ACC112 (cell line): ENCODE measurements at regions not wholly inside any gene's neighbourhood (a gene's known extent, or its start where the extent isn't known, plus 50 kb on each side); places are given as distances from the start of the nearest gene placed in this dataset.
"Not testable (repeated sequence)": the region's sequence is repeated elsewhere in the genome, so short reads cannot be mapped to it uniquely, and the experiment has no call there.

Experiments
- H2AFZ ChIP-seq: fragments of 200-600 bp; sonication (generic); one replicate; pipeline ENCODE4 v1.6.0; 2017; ENCODE audit warnings: antibody characterized with exemption, low read length; ENCODE audit not compliant: unreplicated experiment
- H3K27ac ChIP-seq: fragments of 200-600 bp; sonication (generic); 2 replicates; pipeline ENCODE4 v1.5.1; 2014; ENCODE audit warnings: low read depth, mild to moderate bottlenecking, antibody characterized with exemption, low read length, moderate library complexity
- H3K27me3 ChIP-seq: fragments of 200-600 bp; sonication (generic); 2 replicates; pipeline ENCODE4 v1.6.1; 2014; ENCODE audit warnings: mild to moderate bottlenecking, antibody characterized with exemption, low read length, moderate library complexity, mixed read lengths; ENCODE audit not compliant: insufficient read depth
- H3K36me3 ChIP-seq: fragments of 200-600 bp; sonication (generic); 2 replicates; pipeline ENCODE4 v1.6.1; 2016; ENCODE audit warnings: mild to moderate bottlenecking, antibody characterized with exemption, low read length, moderate library complexity, mixed read lengths; ENCODE audit not compliant: insufficient read depth
- H3K4me1 ChIP-seq: fragments of 200-600 bp; sonication (generic); one replicate; pipeline ENCODE4 v1.6.1; 2016; ENCODE audit warnings: low read length, mixed read lengths; ENCODE audit not compliant: insufficient read depth, unreplicated experiment, control insufficient read depth
- H3K4me3 ChIP-seq: fragments of 200-600 bp; sonication (generic); 2 replicates; pipeline ENCODE4 v1.5.1; 2014; ENCODE audit warnings: mild to moderate bottlenecking, low read depth, low read length
- H3K79me2 ChIP-seq: fragments of 200-600 bp; sonication (generic); one replicate; pipeline ENCODE4 v1.6.0; 2016; ENCODE audit warnings: low read length; ENCODE audit not compliant: control insufficient read depth, unreplicated experiment, insufficient read depth

DNA sequence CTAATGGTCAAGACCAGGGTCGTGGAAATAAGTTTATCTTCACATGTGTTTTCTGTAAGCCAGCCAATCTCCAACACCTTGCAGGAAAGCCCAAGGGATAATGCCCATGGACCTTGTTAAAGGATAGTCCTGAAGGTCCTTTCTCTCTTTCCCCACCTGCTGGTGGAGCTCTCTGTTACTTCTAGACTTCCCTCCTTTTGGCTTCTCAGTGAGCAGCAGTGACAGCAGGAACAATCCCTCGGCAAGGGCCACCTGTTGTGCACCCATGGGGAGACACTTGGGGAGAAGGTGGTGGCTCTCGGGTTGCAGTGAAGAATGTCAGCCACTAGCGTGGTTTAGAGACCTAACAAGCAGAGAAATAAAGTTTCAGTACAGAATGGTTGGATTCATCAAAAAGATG is 84.0 kb upstream of the OSBPL11 start:
- peaks cover 4% of the 10 kb centered on the region for H3K4me1 ChIP-seq
- no peaks in the 10 kb centered on the region for H3K36me3 ChIP-seq
- no peak overlapping the region for H3K27ac ChIP-seq
- no peak overlapping the region for H2AFZ ChIP-seq
- H3K79me2 ChIP-seq, result no peaks in the 10 kb centered on the region
- no peaks in the 10 kb centered on the region for H3K27me3 ChIP-seq
- no peak overlapping the region for H3K4me3 ChIP-seq

DNA sequence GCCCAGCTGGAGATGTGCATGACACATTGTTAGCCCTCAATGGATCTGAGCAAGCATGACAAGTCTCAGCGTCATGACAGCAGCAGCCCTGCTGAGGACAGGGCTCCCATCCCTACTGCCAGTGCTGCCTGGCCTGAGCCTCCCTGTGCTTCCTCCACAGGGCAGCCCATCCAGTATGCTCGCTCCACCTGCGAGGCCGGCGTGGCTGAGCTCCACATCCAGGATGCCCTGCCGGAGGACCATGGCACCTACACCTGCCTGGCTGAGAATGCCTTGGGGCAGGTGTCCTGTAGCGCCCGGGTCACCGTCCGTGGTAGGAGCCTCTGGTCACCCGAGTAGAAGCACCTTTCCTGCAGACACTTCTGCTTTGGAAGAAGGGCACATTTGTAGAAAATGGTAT is 85.8 kb upstream of the OSBPL11 start:
- Histone ChIP-seq H3K36me3 (no peaks in the 10 kb centered on the region), H3K27me3 (no peaks in the 10 kb centered on the region), H3K4me3 (no peak overlapping the region), H3K27ac (no peak overlapping the region), H3K4me1 (peaks cover 4% of the 10 kb centered on the region), H3K79me2 (no peaks in the 10 kb centered on the region), H2AFZ (no peak overlapping the region)

DNA sequence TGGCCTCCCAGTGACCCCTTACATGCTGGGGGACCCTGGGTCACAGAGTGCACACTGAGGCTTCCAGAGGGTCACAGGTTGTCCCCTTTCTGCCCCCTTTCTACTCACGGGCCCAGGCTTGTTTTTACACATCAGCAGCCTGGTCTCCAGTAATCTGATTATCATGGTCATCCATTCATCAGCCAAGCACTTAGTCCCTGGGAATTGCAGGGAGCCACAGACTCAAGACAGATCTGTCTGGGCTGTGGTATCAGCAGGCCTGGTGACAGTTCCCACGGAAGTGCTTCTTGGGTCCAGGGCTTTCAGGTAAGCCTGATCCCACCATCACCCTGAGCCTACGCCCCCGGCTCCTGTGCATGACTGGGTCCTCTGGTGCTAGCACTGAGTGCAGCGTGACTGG is 86.6 kb upstream of the OSBPL11 start:
- not testable (repeated sequence) for H2AFZ ChIP-seq, H3K27ac ChIP-seq, H3K79me2 ChIP-seq, H3K4me3 ChIP-seq, H3K27me3 ChIP-seq, H3K36me3 ChIP-seq, H3K4me1 ChIP-seq

DNA sequence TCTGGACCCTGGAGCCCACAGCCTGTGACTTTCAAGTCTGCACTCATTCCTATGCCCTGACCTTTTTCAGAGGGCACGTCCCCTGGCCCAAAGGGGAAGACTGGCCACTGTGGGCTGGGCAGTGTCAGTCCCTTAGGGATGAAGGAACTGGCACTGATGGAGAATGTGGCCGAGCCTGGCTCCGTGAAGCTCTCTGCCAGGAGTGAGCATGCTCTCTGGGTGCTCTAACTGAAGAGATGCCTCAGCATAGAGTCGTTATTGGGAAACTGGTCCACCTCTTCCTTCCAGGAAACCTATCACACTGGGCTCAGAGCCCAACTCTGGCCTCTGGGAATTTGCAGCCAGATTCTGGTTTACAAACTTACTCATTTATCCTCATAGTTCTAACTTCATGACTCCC is 87.3 kb upstream of the OSBPL11 start:
- H3K4me3 ChIP-seq, H3K27ac ChIP-seq, H3K4me1 ChIP-seq, H3K79me2 ChIP-seq, H3K27me3 ChIP-seq, H2AFZ ChIP-seq, H3K36me3 ChIP-seq: not testable (repeated sequence)

GRCh38 chr3:125683067-125683829 is 88.0 kb upstream of the OSBPL11 start:
- Histone ChIP-seq H3K27me3 (no peaks in the 10 kb centered on the region), H3K27ac (no peak overlapping the region), H3K36me3 (no peaks in the 10 kb centered on the region), H2AFZ (no peak overlapping the region), H3K4me3 (no peak overlapping the region), H3K79me2 (no peaks in the 10 kb centered on the region), H3K4me1 (peaks cover 4% of the 10 kb centered on the region)

GRCh38 chr3:125684199-125684598 is 88.9 kb upstream of the OSBPL11 start:
- Histone ChIP-seq H3K36me3 (no peaks in the 10 kb centered on the region), H3K27me3 (no peaks in the 10 kb centered on the region), H3K27ac (no peak overlapping the region), H3K4me3 (no peak overlapping the region), H3K79me2 (no peaks in the 10 kb centered on the region), H2AFZ (no peak overlapping the region), H3K4me1 (peaks cover 4% of the 10 kb centered on the region)

DNA sequence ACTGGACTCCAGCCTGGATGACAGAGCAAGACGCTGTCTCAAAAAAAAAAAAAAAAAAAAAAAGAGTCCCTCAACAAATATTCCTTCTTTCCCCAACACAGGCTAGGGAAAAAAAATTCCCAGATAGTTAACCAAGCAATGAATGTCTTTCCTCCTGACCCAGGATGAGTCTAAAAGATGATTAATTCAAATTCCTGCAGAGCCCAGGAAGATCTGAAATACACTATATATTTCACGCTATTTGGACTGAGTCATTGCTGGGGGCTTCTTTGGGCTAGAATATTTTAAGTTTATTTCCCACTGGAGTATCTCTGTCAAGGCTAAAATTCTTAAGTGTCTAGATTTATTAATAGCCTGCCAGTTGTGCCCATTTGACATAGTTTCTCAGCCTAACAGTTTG is 90.4 kb upstream of the OSBPL11 start:
- H3K36me3 ChIP-seq, H2AFZ ChIP-seq: not testable (repeated sequence)

DNA sequence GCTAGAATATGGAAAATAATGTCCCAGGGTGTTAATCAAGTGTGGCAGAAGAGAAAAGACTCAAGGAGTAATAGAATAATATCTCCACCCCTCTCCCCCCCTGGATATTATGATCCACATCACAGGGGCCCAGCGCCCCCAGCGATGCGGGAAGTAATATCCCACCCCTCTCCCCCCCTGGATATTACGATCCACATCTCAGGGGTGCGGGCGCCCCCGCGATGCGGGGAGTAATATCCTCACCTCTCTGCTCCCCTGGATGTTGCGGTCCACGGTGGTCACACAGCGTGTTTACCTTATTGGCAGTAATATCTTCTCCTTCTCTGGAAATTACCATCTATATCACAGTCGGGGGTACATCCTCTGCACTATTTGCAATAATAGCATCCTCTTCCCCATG is 97.1 kb upstream of the OSBPL11 start:
- Histone ChIP-seq H3K79me2 (no peaks in the 10 kb centered on the region), H3K27ac (no peak overlapping the region), H2AFZ (no peak overlapping the region), H3K27me3 (no peaks in the 10 kb centered on the region), H3K4me1 (no peaks in the 10 kb centered on the region), H3K36me3 (no peaks in the 10 kb centered on the region), H3K4me3 (no peak overlapping the region)

More for the DNA sequence above, 90.4 kb upstream of the OSBPL11 start:
- not testable (repeated sequence) for H3K4me1 ChIP-seq, H3K27me3 ChIP-seq, H3K4me3 ChIP-seq, H3K79me2 ChIP-seq, H3K27ac ChIP-seq

DNA sequence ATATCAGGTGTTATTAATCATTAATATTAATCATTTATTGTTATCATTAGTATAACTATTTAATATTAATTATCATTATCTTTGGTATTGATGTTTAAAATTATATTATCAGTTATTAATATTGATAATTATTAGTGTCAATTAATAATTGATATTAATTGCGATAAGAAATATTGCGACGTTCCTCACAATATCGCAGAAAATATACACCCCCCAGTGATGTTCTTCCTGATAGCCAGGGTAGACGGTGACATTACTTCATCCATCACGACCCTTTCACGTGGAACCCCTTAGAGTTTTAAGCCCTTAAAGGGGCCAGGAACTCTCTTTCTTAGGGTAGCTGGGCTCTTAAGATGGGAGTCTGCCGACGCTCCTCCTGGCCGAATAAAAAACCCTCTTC is 98.6 kb upstream of the OSBPL11 start:
- H3K27me3 ChIP-seq, result no peaks in the 10 kb centered on the region
- no peak overlapping the region for H3K4me3 ChIP-seq
- no peak overlapping the region for H2AFZ ChIP-seq
- no peaks in the 10 kb centered on the region for H3K79me2 ChIP-seq
- no peak overlapping the region for H3K27ac ChIP-seq
- H3K36me3 ChIP-seq, result no peaks in the 10 kb centered on the region
- H3K4me1 ChIP-seq, result no peaks in the 10 kb centered on the region

- Histone ChIP-seq H3K27ac (no peak overlapping the region), H3K4me3 (no peak overlapping the region), H3K36me3 (no peaks in the 10 kb centered on the region), H3K79me2 (no peaks in the 10 kb centered on the region), H3K27me3 (no peaks in the 10 kb centered on the region), H3K4me1 (no peaks in the 10 kb centered on the region), H2AFZ (no peak overlapping the region)
Measured at GRCh38 chr3:125694761-125695294, 99.5 kb upstream of the OSBPL11 start.

GRCh38 chr3:125695688-125696087 is 100.4 kb upstream of the OSBPL11 start:
- H3K27me3 ChIP-seq, result no peaks in the 10 kb centered on the region
- no peak overlapping the region for H2AFZ ChIP-seq
- no peaks in the 10 kb centered on the region for H3K4me1 ChIP-seq
- no peak overlapping the region for H3K27ac ChIP-seq
- H3K79me2 ChIP-seq, result no peaks in the 10 kb centered on the region
- no peak overlapping the region for H3K4me3 ChIP-seq
- no peaks in the 10 kb centered on the region for H3K36me3 ChIP-seq
